ENCODE measurements at regions not wholly inside any gene's neighbourhood (a gene's known extent, or its start where the extent isn't known, plus 50 kb on each side); places are given as distances from the start of the nearest gene placed in this dataset.
"Not testable (repeated sequence)": the region's sequence is repeated elsewhere in the genome, so short reads cannot be mapped to it uniquely, and the experiment has no call there.

DNA sequence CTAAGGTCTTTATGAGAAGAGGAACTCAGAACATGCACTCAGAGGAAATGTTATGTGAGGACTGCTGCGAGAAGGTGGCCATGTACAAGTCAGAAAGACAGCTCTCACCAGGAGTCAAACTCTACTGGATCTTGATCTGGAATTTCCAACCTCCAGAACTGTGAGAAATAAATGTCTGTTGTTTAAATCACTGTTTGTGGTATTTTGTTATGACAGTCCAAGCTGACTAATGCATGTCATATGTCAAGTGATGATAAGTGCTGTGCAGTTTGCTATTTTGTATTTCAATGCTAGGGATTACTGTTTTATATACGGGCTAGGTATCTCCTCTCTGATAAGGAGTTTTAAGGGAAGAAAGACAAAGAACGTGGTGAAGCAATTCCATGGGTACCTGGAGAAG lies 162.3 kb downstream of the CPEB2 start:
- no peak for DNase-seq

DNA sequence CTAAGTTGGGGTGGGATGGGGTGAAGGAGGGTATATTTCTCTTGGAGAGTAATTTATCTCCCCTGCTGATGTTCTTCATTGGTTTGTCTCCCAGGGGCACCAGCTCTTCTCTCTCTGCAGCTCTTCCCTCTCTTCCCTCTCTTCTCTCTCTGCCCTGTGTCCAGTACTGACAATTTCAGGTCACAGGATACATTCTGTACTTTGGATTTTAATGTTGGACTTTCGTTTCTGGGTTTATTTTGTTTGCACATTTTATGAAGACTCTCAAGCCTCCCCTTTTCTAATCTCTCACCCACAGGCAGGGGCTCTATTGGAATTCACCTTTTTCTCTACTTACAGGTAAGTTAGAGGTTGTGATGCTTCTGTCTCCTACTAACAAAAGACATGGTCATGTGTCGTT lies 165.5 kb downstream of the CPEB2 start:
- DNase-seq = no peak

- DNase-seq = no peak
These were observed 166.5 kb downstream of the CPEB2 start for GRCh38 chr4:15168759-15169158.

GRCh38 chr4:15171725-15172124 lies 169.4 kb downstream of the CPEB2 start:
- no peak for DNase-seq

DNA sequence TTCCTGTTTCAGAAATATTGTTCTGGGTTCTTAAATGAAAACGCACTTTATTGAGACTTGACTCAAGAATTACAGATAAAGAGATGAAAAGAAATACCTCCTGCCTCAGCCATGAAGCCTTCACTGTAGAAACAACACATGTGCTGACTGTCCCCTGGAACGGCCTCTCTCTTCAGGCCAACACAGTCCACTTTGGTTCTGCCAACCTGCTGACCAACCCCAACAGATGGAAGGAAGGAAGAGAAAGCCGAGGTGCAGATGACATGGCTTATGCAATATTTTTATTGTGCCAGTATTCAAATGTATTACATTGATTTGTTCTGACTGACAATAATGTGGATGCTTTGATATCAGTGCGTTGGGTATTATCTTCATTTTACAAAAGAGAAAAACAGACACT lies 171.0 kb downstream of the CPEB2 start:
- no peak for DNase-seq

GRCh38 chr4:15174168-15174567 lies 171.9 kb downstream of the CPEB2 start:
- DNase-seq = not testable (repeated sequence)

DNA sequence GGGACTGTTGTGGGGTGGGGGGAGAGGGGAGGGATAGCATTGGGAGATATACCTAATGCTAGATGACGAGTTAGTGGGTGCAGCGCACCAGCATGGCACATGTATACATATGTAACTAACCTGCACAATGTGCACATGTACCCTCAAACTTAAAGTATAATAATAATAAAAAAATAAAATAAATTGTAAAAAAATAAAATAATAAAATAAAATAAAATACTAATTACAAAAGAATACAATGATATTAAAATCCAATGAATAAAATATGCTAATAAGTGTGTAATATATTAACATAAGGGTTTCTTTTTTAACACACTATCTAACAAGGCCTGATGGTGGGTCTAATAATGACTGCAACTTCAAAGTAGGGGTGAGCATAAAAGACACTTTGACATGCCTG lies 177.6 kb downstream of the CPEB2 start:
- DNase-seq = not testable (repeated sequence)

DNA sequence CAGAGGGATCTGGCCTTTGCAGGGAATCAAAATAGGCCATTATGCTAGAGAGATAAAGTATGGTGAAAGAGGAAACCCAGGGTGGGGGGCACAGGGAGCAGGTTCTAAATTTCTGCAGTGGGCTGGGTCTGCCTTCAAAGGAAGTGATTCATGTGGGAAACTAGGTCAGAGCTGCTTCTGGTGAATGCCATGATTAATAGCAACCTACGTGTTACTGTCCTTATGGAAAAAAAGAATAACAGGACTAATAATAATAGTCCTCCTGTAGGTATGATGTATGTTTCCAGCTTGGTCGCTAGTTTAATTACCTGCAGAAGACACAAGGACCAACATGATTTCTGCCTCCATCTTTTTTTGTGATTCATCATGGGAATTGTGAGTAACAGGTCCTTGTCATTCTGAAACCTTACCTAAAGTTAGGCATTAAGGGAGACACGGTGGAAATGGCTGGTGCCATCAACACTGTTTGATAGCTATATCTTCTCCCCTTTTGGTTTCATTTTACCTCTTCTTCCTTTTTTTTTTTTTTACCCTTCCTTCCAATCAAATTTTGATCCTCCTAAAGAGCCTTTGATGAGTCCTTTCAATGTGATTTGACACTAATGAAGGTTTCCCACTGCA lies 180.4 kb downstream of the CPEB2 start:
- DNase-seq = no peak

DNA sequence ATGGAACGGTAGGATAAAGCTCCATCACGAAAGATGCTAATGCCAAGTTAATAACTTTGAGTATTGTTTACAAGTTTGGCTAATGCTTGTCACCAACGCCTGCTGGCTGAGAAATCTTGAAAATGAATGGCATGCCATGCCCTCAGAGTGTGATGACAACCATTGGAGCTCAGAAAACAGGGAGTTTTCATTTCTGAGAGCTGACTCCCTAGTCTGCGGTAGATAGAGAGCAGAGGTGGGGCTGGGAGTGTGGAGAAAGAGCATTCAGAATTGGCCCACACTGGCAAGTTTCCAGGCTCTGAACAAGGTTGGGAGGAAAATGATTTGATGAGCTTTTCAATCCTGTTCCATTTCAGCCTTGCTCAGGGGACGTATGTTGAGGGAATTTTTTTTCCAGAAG lies 183.9 kb downstream of the CPEB2 start:
- DNase-seq = no peak

GRCh38 chr4:15186806-15187205 lies 184.5 kb downstream of the CPEB2 start:
- DNase-seq = no peak

DNA sequence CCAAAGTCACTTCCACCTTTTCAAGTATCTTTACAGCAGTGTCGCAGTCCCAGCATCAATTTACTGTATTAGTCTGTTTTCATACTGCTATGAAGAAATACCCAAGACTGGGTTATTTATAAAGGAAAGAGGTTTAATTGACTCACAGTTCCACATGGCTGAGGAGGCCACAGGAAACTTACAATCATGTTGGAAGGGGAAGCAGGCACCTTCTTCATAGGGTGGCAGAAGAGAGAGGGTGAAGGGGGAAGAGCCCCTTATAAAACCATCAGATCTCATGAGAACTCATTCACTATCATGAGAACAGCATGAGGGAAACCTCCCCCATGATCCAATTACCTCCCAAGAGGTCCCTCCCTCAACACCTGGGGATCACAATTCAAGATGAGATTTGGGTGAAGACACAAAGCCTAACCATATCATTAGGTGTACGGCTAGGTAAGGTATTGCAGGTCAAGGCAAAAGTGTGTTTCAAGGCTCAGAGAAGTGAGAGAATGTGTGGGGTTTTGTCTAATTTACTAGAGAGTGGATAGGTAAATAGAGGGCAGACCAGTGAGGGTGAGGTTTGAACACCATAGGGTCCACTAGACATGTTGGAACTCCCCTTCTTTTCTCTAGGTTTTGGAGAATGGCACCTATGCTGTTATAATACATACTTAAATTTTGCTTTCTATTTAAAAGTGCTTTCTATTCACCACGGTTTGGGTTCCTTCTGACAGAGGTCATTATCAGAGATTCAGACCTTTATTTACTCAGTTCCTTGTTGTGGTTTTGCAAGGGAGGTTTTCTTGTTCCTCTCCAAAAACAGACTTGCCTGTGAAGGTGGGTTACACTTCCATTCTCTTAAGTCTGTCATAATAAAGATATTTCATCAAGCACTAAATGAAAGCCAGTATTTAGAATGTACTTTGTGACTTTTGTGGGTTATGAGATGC lies 186.6 kb downstream of the CPEB2 start:
- no peak for DNase-seq

- no peak for DNase-seq
These were observed 192.2 kb downstream of the CPEB2 start for GRCh38 chr4:15194520-15194919.

- no peak for DNase-seq
These were observed 194.7 kb downstream of the CPEB2 start for GRCh38 chr4:15197005-15197404.

GRCh38 chr4:15198070-15198727 lies 195.9 kb downstream of the CPEB2 start:
- no peak for DNase-seq

GRCh38 chr4:15201782-15202181 lies 199.5 kb downstream of the CPEB2 start:
- DNase-seq = no peak

DNA sequence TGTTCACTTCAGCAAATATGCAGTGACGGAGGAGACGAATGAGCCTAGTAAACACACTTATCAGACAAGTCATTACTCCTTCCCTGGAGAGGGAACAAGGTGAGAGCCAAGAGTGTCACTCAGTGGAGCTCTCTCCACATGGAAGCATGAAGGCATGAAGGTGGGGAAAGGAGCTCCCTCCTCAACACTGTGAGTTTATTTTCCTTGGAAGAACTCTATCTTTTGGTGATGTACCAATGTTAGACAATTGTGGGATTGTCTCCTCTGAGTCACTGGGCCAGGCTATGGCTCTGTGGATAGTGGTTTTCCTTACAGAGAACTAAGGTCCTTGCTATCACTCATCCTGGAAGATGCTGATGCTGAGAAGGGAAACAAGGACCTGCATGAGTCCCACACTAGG lies 200.2 kb downstream of the CPEB2 start:
- DNase-seq = no peak

GRCh38 chr4:15206526-15206925 lies 204.2 kb downstream of the CPEB2 start:
- not testable (repeated sequence) for DNase-seq

- no peak for DNase-seq
These were observed 211.2 kb downstream of the CPEB2 start for GRCh38 chr4:15213302-15213970.

DNA sequence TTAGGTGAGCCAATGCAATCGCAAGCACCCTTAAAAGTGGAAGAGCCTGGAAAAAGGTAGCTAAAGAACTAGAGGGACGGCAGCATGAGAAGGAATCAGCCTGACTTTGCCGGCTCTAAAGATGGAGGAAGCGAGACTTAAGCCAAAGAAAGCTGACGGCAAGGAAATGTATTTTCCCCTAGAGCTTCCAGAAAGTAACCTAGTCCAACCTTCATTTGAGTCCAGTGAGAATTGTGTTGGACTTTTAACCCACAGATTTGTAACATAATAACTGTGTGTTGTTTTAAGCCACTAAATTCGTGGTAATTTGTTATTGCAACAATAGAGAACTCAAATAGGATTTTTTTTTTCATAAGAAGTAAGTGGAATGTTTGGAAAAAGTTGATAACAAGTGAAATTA lies 212.7 kb upstream of the C1QTNF7 start:
- no peak for DNase-seq

- DNase-seq = no peak
These were observed 201.6 kb upstream of the C1QTNF7 start for GRCh38 chr4:15226203-15226602.

GRCh38 chr4:15231265-15232091 lies 196.4 kb upstream of the C1QTNF7 start:
- DNase-seq = peak; percentile 65

Measured in activated T-cell treated with anti-CD3 and anti-CD28 coated beads for 4 hours (primary cell).